ENCODE measurements at regions not wholly inside any gene's neighbourhood (a gene's known extent, or its start where the extent isn't known, plus 50 kb on each side); places are given as distances from the start of the nearest gene placed in this dataset.

DNA sequence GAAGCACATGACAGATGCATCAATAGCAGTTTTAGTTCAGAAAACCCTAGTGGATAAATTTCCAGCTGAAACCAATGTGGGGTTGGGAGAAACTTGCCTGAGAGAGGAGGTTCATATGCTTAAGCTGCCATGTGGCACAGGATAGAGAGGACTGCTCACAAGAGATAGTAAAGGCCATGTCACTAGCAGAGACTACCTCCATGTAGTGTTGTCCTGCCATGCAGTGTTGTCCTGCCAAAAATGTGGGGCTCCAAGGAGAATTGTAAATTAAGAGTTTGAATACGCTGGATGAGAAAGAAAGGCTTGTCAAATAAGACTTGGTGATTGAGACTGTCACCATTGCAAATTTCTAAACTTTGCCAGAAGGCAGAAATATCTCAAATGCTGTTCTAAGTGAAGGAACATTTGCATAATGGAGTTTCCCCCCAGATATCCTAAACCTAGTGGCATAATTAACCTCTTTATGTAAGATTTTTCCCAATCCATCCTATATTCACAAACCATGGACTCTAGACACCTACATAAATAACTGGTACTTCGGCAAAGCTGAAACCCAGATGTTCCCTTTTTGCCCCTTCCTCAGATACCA is 938.3 kb upstream of the ALCAM start:
- no peaks in the 10 kb centered on the region for H3K9me3 ChIP-seq
- DNase-seq, result no peak
- no peaks in the 10 kb centered on the region for H3K36me3 ChIP-seq
- TF ChIP-seq, protein P1, sequence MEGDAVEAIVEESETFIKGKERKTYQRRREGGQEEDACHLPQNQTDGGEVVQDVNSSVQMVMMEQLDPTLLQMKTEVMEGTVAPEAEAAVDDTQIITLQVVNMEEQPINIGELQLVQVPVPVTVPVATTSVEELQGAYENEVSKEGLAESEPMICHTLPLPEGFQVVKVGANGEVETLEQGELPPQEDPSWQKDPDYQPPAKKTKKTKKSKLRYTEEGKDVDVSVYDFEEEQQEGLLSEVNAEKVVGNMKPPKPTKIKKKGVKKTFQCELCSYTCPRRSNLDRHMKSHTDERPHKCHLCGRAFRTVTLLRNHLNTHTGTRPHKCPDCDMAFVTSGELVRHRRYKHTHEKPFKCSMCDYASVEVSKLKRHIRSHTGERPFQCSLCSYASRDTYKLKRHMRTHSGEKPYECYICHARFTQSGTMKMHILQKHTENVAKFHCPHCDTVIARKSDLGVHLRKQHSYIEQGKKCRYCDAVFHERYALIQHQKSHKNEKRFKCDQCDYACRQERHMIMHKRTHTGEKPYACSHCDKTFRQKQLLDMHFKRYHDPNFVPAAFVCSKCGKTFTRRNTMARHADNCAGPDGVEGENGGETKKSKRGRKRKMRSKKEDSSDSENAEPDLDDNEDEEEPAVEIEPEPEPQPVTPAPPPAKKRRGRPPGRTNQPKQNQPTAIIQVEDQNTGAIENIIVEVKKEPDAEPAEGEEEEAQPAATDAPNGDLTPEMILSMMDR (IDR thresholded peaks at IDR 0.05), result no peak
- no peak for TF ChIP-seq POLR2A (IDR thresholded peaks at IDR 0.05)
- H3K27me3 ChIP-seq, result no peaks in the 10 kb centered on the region
- H3K27ac ChIP-seq, result no peak overlapping the region
- H3K4me1 ChIP-seq, result no peaks in the 10 kb centered on the region
- 90 to 95% methylated on average over 2 of the region's 2 CpGs for WGBS, 2 donors
- H3K4me3 ChIP-seq (replicated peaks in 1 of 3), result no peak overlapping the region
- intact Hi-C loops (cut with DNase I), result no loop called here

DNA sequence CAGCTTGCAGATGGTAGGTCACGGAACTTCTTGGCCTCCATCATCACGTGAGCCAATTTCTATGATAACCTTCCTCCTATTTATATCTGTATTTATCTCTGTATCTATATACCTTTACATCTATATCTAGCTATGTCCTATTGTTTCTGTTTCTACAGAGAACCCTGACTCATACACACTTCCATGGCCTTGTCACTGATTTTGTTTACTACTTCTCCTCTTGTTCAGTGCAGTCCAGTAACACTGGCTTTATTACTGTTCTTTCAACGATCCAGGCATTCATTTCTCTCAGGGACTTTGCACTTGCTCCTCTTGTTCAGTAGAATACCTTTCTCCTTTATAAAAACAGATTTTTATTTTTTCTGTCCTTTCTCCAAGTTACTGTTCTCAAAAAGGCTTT is 937.0 kb upstream of the ALCAM start:
- H3K4me1 ChIP-seq, result no peaks in the 10 kb centered on the region
- no peak overlapping the region for H3K27ac ChIP-seq
- DNase-seq, result no peak
- intact Hi-C loops (cut with DNase I), result no loop called here
- 89 to 92% methylated on average over 3 of the region's 3 CpGs for WGBS, 2 donors
- no peaks in the 10 kb centered on the region for H3K9me3 ChIP-seq
- H3K36me3 ChIP-seq, result no peaks in the 10 kb centered on the region
- no peaks in the 10 kb centered on the region for H3K27me3 ChIP-seq
- TF ChIP-seq, protein P1 (IDR thresholded peaks at IDR 0.05), result no peak
- no peak for TF ChIP-seq POLR2A (IDR thresholded peaks at IDR 0.05)
- H3K4me3 ChIP-seq (replicated peaks in 1 of 3), result no peak overlapping the region

DNA sequence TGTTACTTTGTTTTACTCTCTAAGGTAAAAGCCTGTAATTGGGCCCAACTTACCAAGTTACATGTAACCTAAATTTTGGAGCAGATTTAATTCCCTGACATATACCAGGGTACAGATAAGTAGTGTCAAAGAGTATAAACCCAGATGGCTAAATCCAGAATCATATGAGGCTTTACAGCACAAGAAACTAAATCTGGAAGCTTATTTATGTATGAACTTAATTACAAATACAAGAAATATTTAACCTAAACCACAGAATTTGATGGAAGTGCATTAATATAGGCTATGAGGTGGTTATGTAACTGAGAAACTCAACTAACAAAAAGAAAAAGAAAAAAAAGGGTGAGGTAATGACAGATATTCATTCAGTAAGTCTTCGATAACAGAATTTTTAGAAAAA is 930.2 kb upstream of the ALCAM start:
- Histone ChIP-seq H3K9me3 (no peaks in the 10 kb centered on the region), H3K4me3 (replicated peaks in 1 of 3) (no peak overlapping the region), H3K4me1 (peaks cover 6 to 17% of the 10 kb centered on the region in 2 donors), H3K27ac (no peak overlapping the region), H3K27me3 (no peaks in the 10 kb centered on the region), H3K36me3 (no peaks in the 10 kb centered on the region)
- WGBS, 2 donors, result 83 to 91% methylated on average over 1 of the region's 1 CpG
- intact Hi-C loops (cut with DNase I), result no loop called here
- no peak for DNase-seq
- no peak for TF ChIP-seq POLR2A (IDR thresholded peaks at IDR 0.05)
- TF ChIP-seq, protein P1 (IDR thresholded peaks at IDR 0.05), result no peak

DNA sequence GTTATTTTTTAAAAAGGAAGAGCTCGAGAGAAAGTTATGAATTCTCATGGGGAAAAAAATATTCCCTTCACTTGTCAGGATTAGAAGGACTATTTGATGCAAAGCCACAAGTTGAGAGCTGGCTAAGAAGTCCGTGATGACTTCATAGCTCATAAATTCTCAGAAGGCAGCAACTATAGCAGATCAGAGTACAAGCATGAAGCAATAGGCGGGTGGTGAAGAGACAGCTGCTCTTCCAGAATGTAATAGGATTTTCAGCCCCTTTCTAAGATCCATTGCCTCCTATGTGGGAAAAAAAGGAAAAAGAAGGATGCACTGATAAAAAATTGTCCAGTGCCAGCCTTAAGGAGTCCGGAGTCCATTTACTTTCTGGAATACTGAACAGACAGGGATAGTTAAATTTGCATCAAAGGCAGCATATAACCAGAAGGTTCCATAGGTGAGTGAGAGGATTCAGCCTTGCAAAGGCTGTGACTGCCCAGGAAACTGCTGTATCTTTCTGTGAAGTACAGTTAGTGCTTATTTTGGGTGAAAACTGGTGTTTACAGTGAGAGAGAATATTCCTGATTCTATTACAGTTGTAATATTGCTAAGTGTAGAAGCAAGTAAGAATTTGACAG is 929.5 kb upstream of the ALCAM start:
- 63 to 70% methylated on average over 4 of the region's 4 CpGs for WGBS, 2 donors
- intact Hi-C loops (cut with DNase I), result no loop called here
- no peak for DNase-seq
- Histone ChIP-seq H3K27ac (no peak overlapping the region), H3K9me3 (no peaks in the 10 kb centered on the region), H3K4me3 (replicated peaks in 1 of 3) (no peak overlapping the region), H3K36me3 (no peaks in the 10 kb centered on the region), H3K4me1 (peaks cover 6 to 17% of the 10 kb centered on the region in 2 donors), H3K27me3 (no peaks in the 10 kb centered on the region)
- TF ChIP-seq POLR2A (IDR thresholded peaks at IDR 0.05), result no peak
- TF ChIP-seq, protein P1 (IDR thresholded peaks at IDR 0.05), result no peak

DNA sequence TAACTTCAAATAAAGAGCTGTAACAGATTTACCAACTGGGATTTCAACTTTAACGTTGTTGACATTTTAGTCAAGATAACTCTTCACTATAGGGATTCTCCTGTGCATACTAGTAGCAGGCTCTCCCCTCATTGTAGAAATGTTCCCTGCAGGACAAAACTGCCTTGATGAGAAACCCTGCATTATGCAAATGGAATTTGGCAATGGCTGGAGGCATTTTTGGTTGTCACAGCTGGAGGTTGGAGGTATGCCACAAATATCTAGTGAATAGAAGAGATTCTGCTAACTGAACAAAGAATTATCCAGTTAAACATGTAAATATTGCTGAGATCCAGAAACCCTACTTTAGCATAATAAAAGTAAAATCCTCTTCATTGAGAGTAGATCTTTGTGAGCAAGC is 928.8 kb upstream of the ALCAM start:
- no peak for DNase-seq
- no peak overlapping the region for H3K4me3 ChIP-seq (replicated peaks in 1 of 3)
- H3K36me3 ChIP-seq, result no peaks in the 10 kb centered on the region
- no peak overlapping the region for H3K27ac ChIP-seq
- intact Hi-C loops (cut with DNase I), result no loop called here
- TF ChIP-seq, protein P1 (IDR thresholded peaks at IDR 0.05), result no peak
- no peak for TF ChIP-seq POLR2A (IDR thresholded peaks at IDR 0.05)
- peaks cover 6 to 17% of the 10 kb centered on the region in 2 donors for H3K4me1 ChIP-seq
- no peaks in the 10 kb centered on the region for H3K9me3 ChIP-seq
- WGBS, 2 donors, result 4 to 34% methylated on average over 1 of the region's 1 CpG
- H3K27me3 ChIP-seq, result no peaks in the 10 kb centered on the region
